ENCODE measurements at regions not wholly inside any gene's neighbourhood (a gene's known extent, or its start where the extent isn't known, plus 50 kb on each side); places are given as distances from the start of the nearest gene placed in this dataset.
A peak's percentile ranks its signal among the peaks of the same experiment; 100 is the strongest.

- DNase-seq (ENCODE audit: low read depth), result no peak
- no peak overlapping the region for H3K4me3 ChIP-seq (ENCODE audit: low read depth, low read length)
- TF ChIP-seq CTCF (IDR thresholded peaks at IDR 0.05; ENCODE audit: control insufficient read depth, extremely low read depth, insufficient read depth), result no peak
Observed at GRCh38 chr17:68801335-68802247, 153.6 kb downstream of the ABCA8 start.

- H3K4me3 ChIP-seq (ENCODE audit: low read depth, low read length), result no peak overlapping the region
- no peak for DNase-seq (ENCODE audit: low read depth)
- TF ChIP-seq CTCF (IDR thresholded peaks at IDR 0.05; ENCODE audit: control insufficient read depth, extremely low read depth, insufficient read depth), result no peak
Observed at GRCh38 chr17:68800751-68801150, 154.4 kb downstream of the ABCA8 start.

GRCh38 chr17:68794636-68795434, 160.4 kb downstream of the ABCA8 start:
- no peak overlapping the region for H3K4me3 ChIP-seq (ENCODE audit: low read depth, low read length)
- DNase-seq (ENCODE audit: low read depth), result no peak
- peak; percentile 36; the same call in 1 of the 2 replicates for TF ChIP-seq CTCF (IDR thresholded peaks at IDR 0.05; ENCODE audit: control insufficient read depth, extremely low read depth, insufficient read depth)

GRCh38 chr17:68792873-68793272, 162.3 kb downstream of the ABCA8 start:
- no peak for TF ChIP-seq CTCF (IDR thresholded peaks at IDR 0.05; ENCODE audit: control insufficient read depth, extremely low read depth, insufficient read depth)
- DNase-seq (ENCODE audit: low read depth), result no peak
- H3K4me3 ChIP-seq (ENCODE audit: low read depth, low read length), result no peak overlapping the region

GRCh38 chr17:68792042-68792685, 163.0 kb downstream of the ABCA8 start:
- no peak overlapping the region for H3K4me3 ChIP-seq (ENCODE audit: low read depth, low read length)
- TF ChIP-seq CTCF (IDR thresholded peaks at IDR 0.05; ENCODE audit: control insufficient read depth, extremely low read depth, insufficient read depth), result no peak
- DNase-seq (ENCODE audit: low read depth), result no peak

GRCh38 chr17:68790931-68791330, 164.3 kb downstream of the ABCA8 start:
- DNase-seq (ENCODE audit: low read depth), result no peak
- H3K4me3 ChIP-seq (ENCODE audit: low read depth, low read length), result no peak overlapping the region
- no peak for TF ChIP-seq CTCF (IDR thresholded peaks at IDR 0.05; ENCODE audit: control insufficient read depth, extremely low read depth, insufficient read depth)
